Fibroblast of skin of scalp (primary cell): ENCODE measurements at regions not wholly inside any gene's neighbourhood (a gene's known extent, or its start where the extent isn't known, plus 50 kb on each side); places are given as distances from the start of the nearest gene placed in this dataset.

Experiments used
- DNase-seq: peaks from one replicate; pipeline ENCODE4 v3.0.0-alpha.2; 2013

DNA sequence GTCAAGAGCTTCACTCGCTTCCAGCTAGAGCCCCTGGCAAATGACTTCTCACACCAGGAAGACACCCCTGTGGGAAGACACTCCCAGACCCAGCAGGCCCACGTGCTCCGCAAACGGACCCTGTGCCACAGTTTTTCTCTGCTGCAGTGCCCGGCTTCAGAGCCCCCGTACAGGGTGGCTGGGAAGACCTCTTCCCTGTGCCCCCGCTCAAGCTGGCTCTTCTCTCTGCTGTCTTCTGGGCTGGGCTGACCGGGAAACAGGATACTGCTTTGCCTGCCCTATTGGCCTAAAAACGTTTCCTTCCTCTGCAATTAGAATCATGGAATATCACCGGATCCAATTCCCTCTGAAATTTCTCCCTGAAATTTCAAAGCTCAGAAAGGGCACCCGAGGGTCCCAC is 63.7 kb upstream of the CRHR1 start:
- no peak for DNase-seq

DNA sequence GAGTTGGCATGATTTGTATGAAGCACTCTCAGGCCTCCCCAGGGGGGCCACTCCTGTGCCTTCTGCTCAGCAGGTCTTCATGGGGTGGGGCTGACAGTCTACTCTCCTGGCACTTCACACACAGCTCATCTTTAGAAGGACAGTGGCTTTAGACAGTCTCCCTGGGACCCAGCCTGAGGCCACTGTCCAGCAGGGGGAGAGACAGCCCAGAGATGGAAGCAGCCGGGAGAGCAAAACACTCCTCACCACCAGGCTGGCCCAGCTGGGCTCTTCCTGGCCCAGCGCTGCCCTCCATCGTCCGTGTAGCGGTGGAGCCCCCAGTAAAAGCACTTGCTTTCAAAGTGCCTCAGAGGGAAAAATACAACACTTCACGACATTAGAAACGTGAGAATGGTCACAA is 62.0 kb upstream of the CRHR1 start:
- DNase-seq: no peak

DNA sequence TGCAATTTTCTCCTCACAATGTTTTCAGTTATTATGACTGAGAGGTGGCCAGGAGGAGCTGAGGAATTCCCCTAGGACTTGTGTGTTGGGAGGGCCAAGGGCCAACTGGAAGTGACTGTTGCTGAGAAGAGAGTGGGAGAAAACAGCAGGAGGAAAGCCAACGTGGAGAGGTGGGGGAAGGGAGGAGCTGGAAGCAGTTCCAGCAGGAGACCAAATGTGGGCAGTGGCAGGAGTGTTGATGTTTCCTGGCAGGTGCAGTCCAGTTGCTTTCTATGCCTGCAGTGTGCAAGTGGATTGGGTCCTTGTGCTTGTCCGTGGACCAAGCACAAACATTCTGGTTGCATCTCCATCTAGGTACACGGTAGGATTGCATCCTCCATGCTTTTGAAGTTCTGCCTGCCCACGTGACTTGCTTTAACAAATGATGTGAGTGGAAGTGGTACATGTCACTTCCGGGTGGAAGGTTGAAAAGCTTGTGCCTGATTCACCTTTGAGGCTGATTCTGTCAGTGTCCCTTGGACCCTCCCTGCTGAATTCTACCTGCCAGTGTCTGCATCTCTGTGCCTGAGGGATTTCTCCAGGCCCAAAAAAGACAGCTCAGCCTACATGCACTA is 54.7 kb upstream of the CRHR1 start:
- no peak for DNase-seq

DNA sequence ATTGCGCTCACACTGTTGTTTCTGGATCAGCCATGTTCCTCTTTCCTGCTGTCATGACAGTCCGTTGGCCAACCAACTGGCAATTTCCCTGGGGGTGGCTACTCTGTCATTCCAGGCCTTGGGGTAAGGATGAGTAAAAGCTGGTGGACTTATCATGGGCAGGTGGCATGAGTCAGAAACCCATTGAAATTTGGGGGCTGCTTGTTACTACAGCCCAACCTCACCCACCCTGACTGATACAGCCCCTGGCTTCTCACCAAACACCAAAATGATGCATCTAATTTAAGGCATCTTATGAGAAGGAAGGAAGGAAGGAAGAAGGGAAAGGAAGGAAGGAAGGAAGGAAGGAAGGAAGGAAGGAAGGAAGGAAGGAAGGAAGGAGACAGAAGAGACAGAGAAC is 53.9 kb upstream of the CRHR1 start:
- DNase-seq: no peak

DNA sequence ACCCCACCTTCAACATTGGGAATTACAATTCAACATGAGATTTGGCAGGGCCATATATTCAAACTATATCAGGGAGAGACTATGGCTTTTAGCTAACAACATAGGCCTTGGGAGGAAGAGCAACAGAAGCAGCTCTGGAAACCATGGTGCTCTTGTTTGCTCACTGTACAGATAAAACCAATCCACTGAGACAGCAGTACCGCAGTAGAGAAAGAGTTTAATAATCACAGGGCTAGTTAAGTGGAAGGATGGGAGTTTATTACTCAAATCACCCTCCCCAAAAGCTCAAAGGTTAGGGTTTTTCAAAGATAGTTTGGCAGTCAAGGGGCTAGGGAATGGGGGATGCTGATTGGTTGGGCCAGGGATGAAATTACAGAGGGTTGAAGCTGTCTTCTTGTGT is 52.7 kb upstream of the CRHR1 start:
- DNase-seq: no peak

DNA sequence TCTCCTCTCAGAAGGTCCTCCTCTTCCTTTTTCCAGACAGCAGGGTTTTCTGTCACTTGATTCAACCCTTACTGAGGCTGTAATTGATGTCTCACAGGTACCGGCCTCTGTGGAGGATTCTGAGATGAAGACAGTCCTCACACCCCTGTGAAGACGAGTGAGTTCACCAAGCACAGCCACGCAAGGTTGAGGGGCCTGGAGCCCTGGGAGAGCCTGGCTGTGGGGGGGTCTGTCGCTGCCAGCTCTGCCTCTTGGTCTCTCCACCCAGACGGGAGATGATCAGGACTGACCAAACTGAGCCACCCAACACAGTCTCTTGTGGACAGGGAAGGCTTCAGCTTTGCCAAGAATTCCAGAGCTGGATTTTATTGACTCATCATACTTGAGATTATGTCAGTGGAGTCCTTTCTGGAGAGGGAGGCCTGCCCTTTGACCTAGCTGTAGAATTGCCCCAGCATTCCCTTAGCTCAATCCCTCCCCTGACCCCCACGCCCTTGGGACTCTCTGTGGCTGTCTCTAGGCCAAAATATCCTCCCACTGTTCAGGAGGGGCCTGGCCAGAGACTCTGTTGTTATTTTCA is 51.1 kb upstream of the CRHR1 start:
- no peak for DNase-seq

DNA sequence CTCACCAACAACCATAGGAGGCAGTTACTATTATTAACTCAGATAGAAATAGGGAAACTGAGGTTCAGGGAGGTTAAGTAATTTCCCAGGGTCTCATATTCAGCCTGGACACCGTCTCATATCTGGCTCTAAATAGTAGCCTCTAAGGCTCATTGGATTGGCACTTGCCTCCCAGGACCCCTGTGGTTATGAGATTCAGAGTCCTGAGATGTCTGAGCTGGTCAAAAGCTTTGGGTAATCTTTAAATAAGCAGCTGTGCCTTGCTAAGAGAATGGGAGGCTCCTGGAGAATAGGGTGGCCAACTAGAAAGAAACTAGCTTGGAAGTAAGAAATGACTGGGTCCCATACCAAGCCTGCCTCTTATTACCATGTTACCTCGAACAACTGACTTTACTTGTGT is 50.3 kb upstream of the CRHR1 start:
- DNase-seq: no peak
